Endodermal cell (in vitro differentiated cells): ENCODE measurements at regions not wholly inside any gene's neighbourhood (a gene's known extent, or its start where the extent isn't known, plus 50 kb on each side); places are given as distances from the start of the nearest gene placed in this dataset.

Experiments used
- DNase-seq: peaks from one replicate; pipeline ENCODE4 v3.0.0-alpha.2; 2017
- H3K27ac ChIP-seq: 2 replicates; pipeline ENCODE4 v1.5.1; 2013; ENCODE audit warnings: mild to moderate bottlenecking, low read depth, low read length, moderate library complexity
- H3K27me3 ChIP-seq: 2 replicates; pipeline ENCODE4 v1.6.1; 2013; ENCODE audit warnings: mild to moderate bottlenecking, low read length, moderate library complexity; ENCODE audit not compliant: insufficient read depth, control insufficient read depth, poor library complexity, severe bottlenecking
- H3K36me3 ChIP-seq: 2 replicates; pipeline ENCODE4 v1.7.0; 2013; ENCODE audit warnings: mild to moderate bottlenecking, low read length, moderate library complexity; ENCODE audit not compliant: control insufficient read depth, insufficient read depth
- H3K4me1 ChIP-seq: one replicate; pipeline ENCODE4 v1.7.0; 2013; ENCODE audit warnings: low read length; ENCODE audit not compliant: control insufficient read depth, insufficient read depth
- H3K4me3 ChIP-seq: 2 replicates; pipeline ENCODE4 v1.5.1; 2013; ENCODE audit warnings: mild to moderate bottlenecking, low read length, moderate library complexity
- H3K9ac ChIP-seq: 2 replicates; pipeline ENCODE4 v1.6.1; 2013; ENCODE audit warnings: mild to moderate bottlenecking, low read length, moderate library complexity; ENCODE audit not compliant: poor library complexity, severe bottlenecking; ENCODE audit errors: extremely low read depth
- H3K9me3 ChIP-seq: 2 replicates; pipeline ENCODE4 v1.6.1; 2013; ENCODE audit warnings: mild to moderate bottlenecking, low read length, moderate library complexity; ENCODE audit not compliant: control insufficient read depth
- H3K27ac Mint-ChIP-seq: 2 replicates; pipeline ENCODE4 v1.8.0; 2020; ENCODE audit warnings: mixed read lengths
- H3K27me3 Mint-ChIP-seq: 2 replicates; pipeline ENCODE4 v1.8.0; 2021; ENCODE audit warnings: mild to moderate bottlenecking, mixed read lengths; ENCODE audit not compliant: insufficient read depth
- H3K36me3 Mint-ChIP-seq: 2 replicates; pipeline ENCODE4 v1.8.0; 2020; ENCODE audit warnings: low read depth, mixed read lengths
- H3K4me1 Mint-ChIP-seq: 2 replicates; pipeline ENCODE4 v1.8.0; 2020; ENCODE audit warnings: mixed read lengths
- H3K4me3 Mint-ChIP-seq: 2 replicates; pipeline ENCODE4 v1.8.0; 2020; ENCODE audit warnings: mild to moderate bottlenecking, moderate library complexity, mixed read lengths
- H3K9me3 Mint-ChIP-seq: 2 replicates; pipeline ENCODE4 v1.8.0; 2020; ENCODE audit warnings: mild to moderate bottlenecking, mixed read lengths
- WGBS, 2 experiments: methylation state at CpG; one replicate each; pipeline versions ENCODE4 v1.1.5 to v1.1.7; 2013; ENCODE audit warnings: missing lambda C conversion rate in 2 of 2, mixed read lengths in 1 of 2; ENCODE audit not compliant: insufficient coverage in 1 of 2, insufficient read length in 1 of 2; 5-methylcytosine and 5-hydroxymethylcytosine counted together
- TF ChIP-seq, protein P1 (sequence below): fragments of 200-600 bp; sonication (generic); conservative IDR thresholded peaks from 2 replicates; pipeline ENCODE4 v1.5.0; 2021; ENCODE audit warnings: antibody characterized with exemption, mild to moderate bottlenecking

DNA sequence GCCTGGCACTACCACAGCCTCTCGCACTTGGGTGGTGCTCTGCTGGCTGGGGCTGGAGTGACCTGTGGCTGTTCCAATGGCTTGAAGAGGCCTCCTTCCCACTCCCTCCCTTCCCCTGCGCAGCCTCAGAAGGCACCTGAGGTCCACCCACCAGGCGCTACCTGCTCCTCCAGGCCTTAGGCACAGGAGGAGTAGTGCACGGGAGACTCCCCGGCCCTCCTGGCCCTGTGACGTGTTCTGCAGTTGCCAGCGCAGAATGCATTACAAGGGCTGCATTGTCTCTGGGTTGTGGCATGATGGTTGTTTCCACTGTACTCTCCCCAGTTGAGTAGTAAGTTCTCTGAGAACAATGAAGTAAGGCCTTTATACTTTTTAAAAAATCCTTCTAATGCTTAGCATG lies 128.6 kb downstream of the TEX29 start:
- H3K27me3 Mint-ChIP-seq: peaks cover 8% of the 10 kb centered on the region
- Histone ChIP-seq H3K36me3 (no peaks in the 10 kb centered on the region), H3K27me3 (no peaks in the 10 kb centered on the region), H3K27ac (no peak overlapping the region), H3K4me3 (no peak overlapping the region), H3K9ac (no peak overlapping the region), H3K9me3 (no peaks in the 10 kb centered on the region), H3K4me1 (no peaks in the 10 kb centered on the region)
- DNase-seq: no peak
- TF ChIP-seq, protein P1, sequence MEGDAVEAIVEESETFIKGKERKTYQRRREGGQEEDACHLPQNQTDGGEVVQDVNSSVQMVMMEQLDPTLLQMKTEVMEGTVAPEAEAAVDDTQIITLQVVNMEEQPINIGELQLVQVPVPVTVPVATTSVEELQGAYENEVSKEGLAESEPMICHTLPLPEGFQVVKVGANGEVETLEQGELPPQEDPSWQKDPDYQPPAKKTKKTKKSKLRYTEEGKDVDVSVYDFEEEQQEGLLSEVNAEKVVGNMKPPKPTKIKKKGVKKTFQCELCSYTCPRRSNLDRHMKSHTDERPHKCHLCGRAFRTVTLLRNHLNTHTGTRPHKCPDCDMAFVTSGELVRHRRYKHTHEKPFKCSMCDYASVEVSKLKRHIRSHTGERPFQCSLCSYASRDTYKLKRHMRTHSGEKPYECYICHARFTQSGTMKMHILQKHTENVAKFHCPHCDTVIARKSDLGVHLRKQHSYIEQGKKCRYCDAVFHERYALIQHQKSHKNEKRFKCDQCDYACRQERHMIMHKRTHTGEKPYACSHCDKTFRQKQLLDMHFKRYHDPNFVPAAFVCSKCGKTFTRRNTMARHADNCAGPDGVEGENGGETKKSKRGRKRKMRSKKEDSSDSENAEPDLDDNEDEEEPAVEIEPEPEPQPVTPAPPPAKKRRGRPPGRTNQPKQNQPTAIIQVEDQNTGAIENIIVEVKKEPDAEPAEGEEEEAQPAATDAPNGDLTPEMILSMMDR: no peak
- H3K27ac Mint-ChIP-seq: no peak overlapping the region
- H3K9me3 Mint-ChIP-seq: peaks cover 7% of the 10 kb centered on the region
- no peak overlapping the region for H3K4me3 Mint-ChIP-seq
- H3K36me3 Mint-ChIP-seq: no peaks in the 10 kb centered on the region
- H3K4me1 Mint-ChIP-seq: no peaks in the 10 kb centered on the region
- 92% methylated on average over 7 of the region's 7 CpGs; no CpG with 5 or more reads in 1 of the 2 experiments for WGBS, 2 experiments

DNA sequence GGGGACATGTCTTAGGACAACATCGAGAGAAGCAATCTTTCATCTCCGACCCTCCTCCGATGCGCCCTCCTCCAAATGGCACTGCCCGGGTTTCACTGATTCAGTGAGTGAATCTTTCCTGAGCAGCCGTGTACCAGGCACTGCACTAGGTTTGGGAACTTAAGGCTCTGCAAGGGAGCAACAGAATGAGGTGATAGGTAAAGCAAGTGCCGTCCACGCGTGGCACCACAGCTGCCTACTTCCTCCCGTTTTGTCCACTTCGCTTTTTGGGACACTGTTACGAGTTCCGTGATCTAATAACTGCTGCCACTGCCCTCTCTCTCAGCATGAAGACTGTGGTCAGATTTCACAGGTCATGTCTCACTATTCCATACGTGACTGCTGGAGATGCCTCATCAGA lies 131.0 kb downstream of the TEX29 start:
- Mint-ChIP-seq H3K4me3 (no peak overlapping the region), H3K27me3 (peaks cover 5% of the 10 kb centered on the region), H3K4me1 (no peaks in the 10 kb centered on the region), H3K36me3 (no peaks in the 10 kb centered on the region), H3K27ac (no peak overlapping the region), H3K9me3 (peaks cover 20% of the 10 kb centered on the region)
- H3K4me3 ChIP-seq: no peak overlapping the region
- H3K36me3 ChIP-seq: no peaks in the 10 kb centered on the region
- no peak overlapping the region for H3K9ac ChIP-seq
- H3K4me1 ChIP-seq: no peaks in the 10 kb centered on the region
- no peak for DNase-seq
- WGBS, 2 experiments: 90 to 95% methylated on average over 14 of the region's 14 CpGs
- no peaks in the 10 kb centered on the region for H3K27me3 ChIP-seq
- no peak overlapping the region for H3K27ac ChIP-seq
- no peaks in the 10 kb centered on the region for H3K9me3 ChIP-seq
- TF ChIP-seq, protein P1: no peak

DNA sequence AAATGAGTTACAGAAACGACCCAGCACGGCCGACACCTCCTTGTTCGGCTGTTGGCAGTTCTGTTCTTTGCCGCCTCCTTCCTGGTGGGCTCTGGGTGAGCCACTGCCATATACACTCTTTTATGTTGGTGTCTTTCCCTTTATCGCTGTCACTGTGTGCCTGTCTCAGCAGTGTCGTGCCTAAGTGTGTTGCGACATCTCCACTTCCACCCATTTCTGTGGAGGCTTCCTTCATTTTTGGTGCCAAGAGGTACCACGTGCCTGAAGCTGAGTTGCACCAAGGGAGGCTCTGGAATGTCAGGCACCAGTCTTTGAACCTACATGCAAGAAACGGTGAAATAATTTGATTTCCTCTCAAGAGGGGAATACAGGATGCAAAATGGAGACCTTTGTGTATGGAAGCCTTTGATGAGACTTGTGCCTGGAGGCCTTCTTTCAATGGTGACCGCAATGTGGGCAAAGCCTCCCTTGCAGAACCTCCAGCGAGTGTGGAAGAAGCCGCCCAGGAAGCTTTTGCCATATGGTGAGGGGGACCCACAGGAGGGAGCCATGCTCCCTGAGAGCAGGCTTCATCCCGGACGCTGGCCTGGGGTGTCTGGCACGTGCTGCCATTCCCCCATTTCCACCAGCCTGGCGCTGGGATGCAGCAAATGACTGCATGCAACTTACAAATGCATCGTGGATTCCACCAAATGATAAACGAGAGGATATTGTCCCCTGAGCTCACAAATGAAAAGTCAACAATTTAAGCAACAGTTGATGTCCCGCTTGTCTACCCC lies 136.2 kb downstream of the TEX29 start:
- Mint-ChIP-seq H3K4me1 (no peaks in the 10 kb centered on the region), H3K36me3 (no peaks in the 10 kb centered on the region), H3K9me3 (peaks cover 22% of the 10 kb centered on the region), H3K27ac (no peak overlapping the region), H3K4me3 (no peak overlapping the region), H3K27me3 (peaks cover 7% of the 10 kb centered on the region)
- Histone ChIP-seq H3K36me3 (no peaks in the 10 kb centered on the region), H3K9me3 (no peaks in the 10 kb centered on the region), H3K4me1 (no peaks in the 10 kb centered on the region), H3K4me3 (no peak overlapping the region), H3K27me3 (no peaks in the 10 kb centered on the region), H3K9ac (no peak overlapping the region), H3K27ac (no peak overlapping the region)
- WGBS, 2 experiments: 93 to 97% methylated on average over 18 to 20 of the region's 20 CpGs
- no peak for DNase-seq
- TF ChIP-seq, protein P1: no peak
